SH-SY5Y (cell line): ENCODE measurements at regions not wholly inside any gene's neighbourhood (a gene's known extent, or its start where the extent isn't known, plus 50 kb on each side); places are given as distances from the start of the nearest gene placed in this dataset.

Experiments
- GATA2 ChIP-seq: IDR thresholded peaks from 2 replicates; pipeline ENCODE4 v1.6.1; 2011; ENCODE audit warnings: mild to moderate bottlenecking, low read depth, low read length
- GATA3 ChIP-seq: IDR thresholded peaks from 2 replicates; pipeline ENCODE4 v1.6.1; 2011; ENCODE audit warnings: low read depth, mild to moderate bottlenecking, low read length, moderate library complexity

DNA sequence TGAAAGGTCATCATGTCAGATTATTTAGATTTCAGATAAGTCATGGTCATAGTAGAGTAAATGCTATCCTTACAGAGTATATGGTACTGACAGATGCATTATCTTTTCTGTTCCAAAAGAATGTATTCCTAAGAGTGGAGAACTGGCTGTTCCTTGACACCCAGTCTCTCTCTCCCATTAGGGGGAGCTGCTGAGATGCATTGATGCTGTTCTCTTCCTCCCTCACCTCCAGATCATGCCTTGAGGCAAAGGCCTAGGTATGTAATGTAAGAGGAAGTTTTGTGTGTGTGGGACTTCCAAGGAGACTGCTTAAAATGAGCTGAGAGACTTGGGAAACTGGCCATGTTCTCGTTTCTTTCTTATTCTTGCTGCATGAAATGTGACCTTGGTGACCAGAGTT is 979.5 kb upstream of the CELF4 start:
- no peak for TF ChIP-seq GATA2
- no peak for TF ChIP-seq GATA3
